GM19035 (cell line): ENCODE measurements at regions not wholly inside any gene's neighbourhood (a gene's known extent, or its start where the extent isn't known, plus 50 kb on each side); places are given as distances from the start of the nearest gene placed in this dataset.
"Not testable (repeated sequence)": the region's sequence is repeated elsewhere in the genome, so short reads cannot be mapped to it uniquely, and the experiment has no call there.

Experiments used
- ATAC-seq: cut with Tn5 transposase; IDR thresholded peaks from one replicate; pipeline ENCODE4 v1.9.1; 2021; ENCODE audit not compliant: unreplicated experiment

GRCh38 chr2:147041121-147041494 is 803.7 kb upstream of the ACVR2A start:
- no peak for ATAC-seq

GRCh38 chr2:147040298-147041120 is 804.3 kb upstream of the ACVR2A start:
- ATAC-seq, result no peak

GRCh38 chr2:147037048-147037447 is 807.8 kb upstream of the ACVR2A start:
- ATAC-seq, result no peak

GRCh38 chr2:147033044-147033443 is 811.8 kb upstream of the ACVR2A start:
- ATAC-seq, result no peak

GRCh38 chr2:147031897-147032296 is 812.9 kb upstream of the ACVR2A start:
- no peak for ATAC-seq

- ATAC-seq, result no peak
Observed at GRCh38 chr2:147030966-147031720, 813.7 kb upstream of the ACVR2A start.

GRCh38 chr2:147027436-147027835 is 817.4 kb upstream of the ACVR2A start:
- ATAC-seq, result no peak

- no peak for ATAC-seq
Observed at GRCh38 chr2:147026664-147027295, 818.0 kb upstream of the ACVR2A start.

GRCh38 chr2:147025646-147026585 is 818.9 kb upstream of the ACVR2A start:
- ATAC-seq, result no peak

GRCh38 chr2:147019311-147019710 is 825.5 kb upstream of the ACVR2A start:
- no peak for ATAC-seq

GRCh38 chr2:147017951-147018645 is 826.7 kb upstream of the ACVR2A start:
- ATAC-seq, result no peak

GRCh38 chr2:147016181-147016580 is 828.6 kb upstream of the ACVR2A start:
- ATAC-seq, result no peak

- ATAC-seq, result no peak
Observed at GRCh38 chr2:147015591-147015990, 829.2 kb upstream of the ACVR2A start.

GRCh38 chr2:147013696-147014392 is 831.0 kb upstream of the ACVR2A start:
- ATAC-seq, result no peak

GRCh38 chr2:147008481-147008880 is 836.3 kb upstream of the ACVR2A start:
- no peak for ATAC-seq

- no peak for ATAC-seq
Observed at GRCh38 chr2:147006736-147007141, 838.1 kb upstream of the ACVR2A start.

- ATAC-seq, result no peak
Observed at GRCh38 chr2:147003081-147003480, 841.7 kb upstream of the ACVR2A start.

GRCh38 chr2:147002256-147002655 is 842.6 kb upstream of the ACVR2A start:
- ATAC-seq, result no peak

GRCh38 chr2:147001061-147001460 is 843.8 kb upstream of the ACVR2A start:
- no peak for ATAC-seq

- ATAC-seq, result not testable (repeated sequence)
Observed at GRCh38 chr2:147000151-147000550, 844.7 kb upstream of the ACVR2A start.
